Testis (tissue), 2 donors: ENCODE measurements at regions not wholly inside any gene's neighbourhood (a gene's known extent, or its start where the extent isn't known, plus 50 kb on each side); places are given as distances from the start of the nearest gene placed in this dataset.

Source experiments
- POLR2A ChIP-seq: fragments of 450-650 bp; IDR thresholded peaks from one replicate; pipeline ENCODE4 v1.6.1; 2017; ENCODE audit warnings: antibody characterized with exemption, mild to moderate bottlenecking, moderate library complexity
- TF ChIP-seq, protein P1 (sequence below), 3 experiments: fragments of 450-650 bp in 2 of 3; fragments of 200-600 bp in 1 of 3; sonication (generic) in 1 of 3; IDR thresholded peaks; one replicate each; pipeline ENCODE4 v1.5.1; 2016 to 2019; ENCODE audit warnings: antibody characterized with exemption in 3 of 3, mild to moderate bottlenecking in 2 of 3, moderate library complexity in 1 of 3

DNA sequence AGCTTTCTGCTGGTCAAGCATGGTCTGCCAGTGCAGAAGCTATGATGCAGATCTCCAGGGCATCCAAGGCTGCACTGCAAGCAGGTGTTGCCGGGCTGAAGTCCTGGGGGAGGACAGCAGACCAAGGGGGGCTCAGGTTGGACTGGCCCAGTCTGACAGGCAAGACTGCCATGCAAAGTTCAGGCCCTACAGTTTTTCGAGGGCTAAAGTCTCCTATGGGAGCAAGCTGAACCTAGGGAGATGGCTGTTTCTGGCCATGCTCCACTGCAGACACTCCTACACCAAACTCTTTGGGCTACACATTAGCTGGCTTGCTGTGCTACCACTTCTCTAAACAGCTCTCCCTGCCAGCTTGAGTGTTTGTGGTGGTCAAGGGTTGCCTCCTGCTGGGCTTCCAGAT is 130.0 kb upstream of the SYNCRIP start:
- TF ChIP-seq, protein P1, sequence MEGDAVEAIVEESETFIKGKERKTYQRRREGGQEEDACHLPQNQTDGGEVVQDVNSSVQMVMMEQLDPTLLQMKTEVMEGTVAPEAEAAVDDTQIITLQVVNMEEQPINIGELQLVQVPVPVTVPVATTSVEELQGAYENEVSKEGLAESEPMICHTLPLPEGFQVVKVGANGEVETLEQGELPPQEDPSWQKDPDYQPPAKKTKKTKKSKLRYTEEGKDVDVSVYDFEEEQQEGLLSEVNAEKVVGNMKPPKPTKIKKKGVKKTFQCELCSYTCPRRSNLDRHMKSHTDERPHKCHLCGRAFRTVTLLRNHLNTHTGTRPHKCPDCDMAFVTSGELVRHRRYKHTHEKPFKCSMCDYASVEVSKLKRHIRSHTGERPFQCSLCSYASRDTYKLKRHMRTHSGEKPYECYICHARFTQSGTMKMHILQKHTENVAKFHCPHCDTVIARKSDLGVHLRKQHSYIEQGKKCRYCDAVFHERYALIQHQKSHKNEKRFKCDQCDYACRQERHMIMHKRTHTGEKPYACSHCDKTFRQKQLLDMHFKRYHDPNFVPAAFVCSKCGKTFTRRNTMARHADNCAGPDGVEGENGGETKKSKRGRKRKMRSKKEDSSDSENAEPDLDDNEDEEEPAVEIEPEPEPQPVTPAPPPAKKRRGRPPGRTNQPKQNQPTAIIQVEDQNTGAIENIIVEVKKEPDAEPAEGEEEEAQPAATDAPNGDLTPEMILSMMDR (IDR thresholded peaks at IDR 0.05): no peak
- TF ChIP-seq POLR2A: no peak
